ENCODE measurements at regions not wholly inside any gene's neighbourhood (a gene's known extent, or its start where the extent isn't known, plus 50 kb on each side); places are given as distances from the start of the nearest gene placed in this dataset.

GRCh38 chr9:87160148-87161102 lies 213.1 kb upstream of the GAS1 start (continued):
- TF ChIP-seq KDM1A (IDR thresholded peaks at IDR 0.05; ENCODE audit: borderline replicate concordance, low read length) (no peak), SIX5 (IDR thresholded peaks at IDR 0.05; ENCODE audit: low read depth, low read length) (no peak), MAFK (IDR thresholded peaks at IDR 0.05; ENCODE audit: low read depth, low read length) (no peak)
